OCI-LY7 (cell line): ENCODE measurements at regions not wholly inside any gene's neighbourhood (a gene's known extent, or its start where the extent isn't known, plus 50 kb on each side); places are given as distances from the start of the nearest gene placed in this dataset.

Experiments used
- EZH2phosphoT487 ChIP-seq: fragments of 200-600 bp; sonication (generic); IDR thresholded peaks from 2 replicates; pipeline ENCODE4 v1.6.1; 2018; ENCODE audit warnings: low read depth, borderline replicate concordance, mild to moderate bottlenecking, mixed run types, antibody characterized with exemption, low read length, moderate library complexity, mixed read lengths
- TF ChIP-seq, protein P1 (sequence below): fragments of 200-600 bp; sonication (generic); conservative IDR thresholded peaks from 2 replicates; pipeline ENCODE4 v1.5.1; 2014; ENCODE audit warnings: mild to moderate bottlenecking, antibody characterized with exemption, low read length, moderate library complexity, mixed read lengths

- TF ChIP-seq, protein P1, sequence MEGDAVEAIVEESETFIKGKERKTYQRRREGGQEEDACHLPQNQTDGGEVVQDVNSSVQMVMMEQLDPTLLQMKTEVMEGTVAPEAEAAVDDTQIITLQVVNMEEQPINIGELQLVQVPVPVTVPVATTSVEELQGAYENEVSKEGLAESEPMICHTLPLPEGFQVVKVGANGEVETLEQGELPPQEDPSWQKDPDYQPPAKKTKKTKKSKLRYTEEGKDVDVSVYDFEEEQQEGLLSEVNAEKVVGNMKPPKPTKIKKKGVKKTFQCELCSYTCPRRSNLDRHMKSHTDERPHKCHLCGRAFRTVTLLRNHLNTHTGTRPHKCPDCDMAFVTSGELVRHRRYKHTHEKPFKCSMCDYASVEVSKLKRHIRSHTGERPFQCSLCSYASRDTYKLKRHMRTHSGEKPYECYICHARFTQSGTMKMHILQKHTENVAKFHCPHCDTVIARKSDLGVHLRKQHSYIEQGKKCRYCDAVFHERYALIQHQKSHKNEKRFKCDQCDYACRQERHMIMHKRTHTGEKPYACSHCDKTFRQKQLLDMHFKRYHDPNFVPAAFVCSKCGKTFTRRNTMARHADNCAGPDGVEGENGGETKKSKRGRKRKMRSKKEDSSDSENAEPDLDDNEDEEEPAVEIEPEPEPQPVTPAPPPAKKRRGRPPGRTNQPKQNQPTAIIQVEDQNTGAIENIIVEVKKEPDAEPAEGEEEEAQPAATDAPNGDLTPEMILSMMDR = no peak
- no peak for TF ChIP-seq EZH2phosphoT487
These were observed 75.1 kb upstream of the SIPA1L2 start for GRCh38 chr1:232704694-232705680.
